ENCODE measurements at regions not wholly inside any gene's neighbourhood (a gene's known extent, or its start where the extent isn't known, plus 50 kb on each side); places are given as distances from the start of the nearest gene placed in this dataset.
A peak's percentile ranks its signal among the peaks of the same experiment; 100 is the strongest.
"Not testable (repeated sequence)": the region's sequence is repeated elsewhere in the genome, so short reads cannot be mapped to it uniquely, and the experiment has no call there.

DNA sequence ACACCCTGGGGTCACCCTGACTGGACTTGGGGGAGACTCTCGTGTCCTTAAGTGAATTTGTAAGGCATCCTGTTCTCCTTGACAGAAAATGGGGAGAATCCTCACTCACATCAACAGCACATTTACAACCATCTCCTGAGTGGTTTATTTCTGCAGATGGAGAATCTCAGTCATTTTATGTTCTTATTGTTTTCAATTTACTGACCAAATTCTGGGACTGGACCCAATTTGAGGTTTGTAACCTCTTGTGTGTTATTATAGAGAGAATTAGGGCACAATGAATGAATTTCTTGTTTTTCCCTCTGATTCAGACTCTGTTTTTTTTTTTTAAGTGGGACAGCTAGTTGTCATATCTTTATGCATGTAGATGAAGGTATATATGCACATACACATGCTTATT lies 104.9 kb downstream of the ADAMTS15 start:
- no peaks in the 10 kb centered on the region for H3K9me3 ChIP-seq (ENCODE audit: control insufficient read depth, low read length)
- peak overlapping the region; percentile 28 for H3K4me3 ChIP-seq (ENCODE audit: low read length)
- H3K9ac ChIP-seq (ENCODE audit: low read length), result peak overlapping the region; percentile 63
- peaks cover 61% of the 10 kb centered on the region for H3K4me1 ChIP-seq (ENCODE audit: control insufficient read depth, insufficient read depth, low read length)
- H3K27me3 ChIP-seq (replicated peaks; ENCODE audit: control insufficient read depth, insufficient read depth, low read length), result no peaks in the 10 kb centered on the region
- no peaks in the 10 kb centered on the region for H3K36me3 ChIP-seq (ENCODE audit: control insufficient read depth, insufficient read depth, low read length, severe bottlenecking)
- DNase-seq (ENCODE audit: low read depth), result peak; percentile 34

DNA sequence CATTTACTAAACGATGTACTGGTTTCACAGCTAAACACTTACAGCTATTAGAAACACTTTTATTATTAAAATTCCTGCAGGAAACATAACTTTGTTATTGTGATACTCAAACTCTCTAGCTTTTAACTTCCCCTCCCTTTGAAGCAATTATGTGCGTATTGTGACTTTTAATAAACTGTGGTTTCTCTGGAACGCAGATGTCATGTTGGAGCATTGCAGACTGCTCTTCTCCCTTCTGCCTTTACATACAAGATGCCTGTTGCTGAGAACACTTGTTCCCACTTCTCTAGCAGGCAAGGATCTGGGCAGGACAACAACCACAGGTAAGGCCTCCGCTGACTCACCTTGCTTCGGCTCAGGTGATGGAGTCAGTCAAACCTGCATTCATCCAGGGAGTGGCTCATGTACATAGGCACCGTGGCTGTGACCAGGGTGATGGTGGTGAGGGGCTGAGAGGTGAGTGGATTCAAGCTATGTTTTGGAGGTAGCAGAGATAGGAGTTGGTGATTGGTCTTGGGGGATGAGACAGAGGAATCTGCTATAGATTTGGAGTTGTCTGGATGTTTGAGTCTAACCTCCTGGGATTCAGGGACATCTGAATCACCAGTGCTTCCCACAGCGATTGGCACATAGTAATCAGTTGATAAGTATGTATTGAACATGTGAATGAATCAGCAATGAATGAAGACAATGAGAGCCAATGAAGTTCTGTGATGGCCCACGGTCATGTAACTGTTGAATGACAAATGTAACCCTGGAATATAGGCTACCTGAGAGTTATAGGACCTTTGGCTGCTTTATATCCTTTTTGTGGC lies 106.0 kb downstream of the ADAMTS15 start:
- DNase-seq (ENCODE audit: low read depth), result no peak
- no peaks in the 10 kb centered on the region for H3K36me3 ChIP-seq (ENCODE audit: control insufficient read depth, insufficient read depth, low read length, severe bottlenecking)
- H3K4me1 ChIP-seq (ENCODE audit: control insufficient read depth, insufficient read depth, low read length), result peaks cover 50% of the 10 kb centered on the region
- peak overlapping the region; percentile 51 for H3K4me3 ChIP-seq (ENCODE audit: low read length)
- no peaks in the 10 kb centered on the region for H3K9me3 ChIP-seq (ENCODE audit: control insufficient read depth, low read length)
- H3K27me3 ChIP-seq (replicated peaks; ENCODE audit: control insufficient read depth, insufficient read depth, low read length), result no peaks in the 10 kb centered on the region
- peak overlapping the region; percentile 63 for H3K9ac ChIP-seq (ENCODE audit: low read length)

DNA sequence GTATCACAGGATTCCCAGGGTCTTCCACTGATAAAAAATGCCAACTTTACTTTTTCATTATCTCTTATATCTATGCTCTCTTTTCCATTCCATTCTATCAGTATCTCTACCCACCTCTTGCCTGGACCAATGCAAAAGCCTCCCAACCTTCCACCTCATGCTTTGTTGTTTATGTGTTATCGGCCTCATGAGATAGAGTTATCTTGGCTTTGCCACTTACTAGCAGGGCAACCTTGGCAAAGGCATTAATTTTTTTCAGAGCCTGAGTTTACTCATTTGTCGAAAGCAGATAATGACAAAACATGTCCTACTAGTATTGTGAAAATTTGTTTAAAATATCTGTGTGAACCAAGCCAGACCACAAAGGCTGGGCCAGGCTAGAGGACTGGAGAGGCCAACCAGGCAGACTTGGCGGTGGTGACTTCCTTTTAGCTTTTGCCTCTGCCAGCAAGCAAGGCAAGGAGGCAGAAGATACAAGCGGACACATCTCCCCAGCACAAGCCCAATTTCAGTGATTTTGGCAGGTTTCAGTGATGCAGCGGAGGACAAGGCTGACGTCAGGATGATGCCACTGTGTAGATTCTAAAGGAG lies 106.9 kb downstream of the ADAMTS15 start:
- peak overlapping the region; percentile 51 for H3K4me3 ChIP-seq (ENCODE audit: low read length)
- peak overlapping the region; percentile 55 for H3K9ac ChIP-seq (ENCODE audit: low read length)
- no peaks in the 10 kb centered on the region for H3K36me3 ChIP-seq (ENCODE audit: control insufficient read depth, insufficient read depth, low read length, severe bottlenecking)
- no peak for DNase-seq (ENCODE audit: low read depth)
- peaks cover 44% of the 10 kb centered on the region for H3K4me1 ChIP-seq (ENCODE audit: control insufficient read depth, insufficient read depth, low read length)
- H3K9me3 ChIP-seq (ENCODE audit: control insufficient read depth, low read length), result no peaks in the 10 kb centered on the region
- no peaks in the 10 kb centered on the region for H3K27me3 ChIP-seq (replicated peaks; ENCODE audit: control insufficient read depth, insufficient read depth, low read length)

DNA sequence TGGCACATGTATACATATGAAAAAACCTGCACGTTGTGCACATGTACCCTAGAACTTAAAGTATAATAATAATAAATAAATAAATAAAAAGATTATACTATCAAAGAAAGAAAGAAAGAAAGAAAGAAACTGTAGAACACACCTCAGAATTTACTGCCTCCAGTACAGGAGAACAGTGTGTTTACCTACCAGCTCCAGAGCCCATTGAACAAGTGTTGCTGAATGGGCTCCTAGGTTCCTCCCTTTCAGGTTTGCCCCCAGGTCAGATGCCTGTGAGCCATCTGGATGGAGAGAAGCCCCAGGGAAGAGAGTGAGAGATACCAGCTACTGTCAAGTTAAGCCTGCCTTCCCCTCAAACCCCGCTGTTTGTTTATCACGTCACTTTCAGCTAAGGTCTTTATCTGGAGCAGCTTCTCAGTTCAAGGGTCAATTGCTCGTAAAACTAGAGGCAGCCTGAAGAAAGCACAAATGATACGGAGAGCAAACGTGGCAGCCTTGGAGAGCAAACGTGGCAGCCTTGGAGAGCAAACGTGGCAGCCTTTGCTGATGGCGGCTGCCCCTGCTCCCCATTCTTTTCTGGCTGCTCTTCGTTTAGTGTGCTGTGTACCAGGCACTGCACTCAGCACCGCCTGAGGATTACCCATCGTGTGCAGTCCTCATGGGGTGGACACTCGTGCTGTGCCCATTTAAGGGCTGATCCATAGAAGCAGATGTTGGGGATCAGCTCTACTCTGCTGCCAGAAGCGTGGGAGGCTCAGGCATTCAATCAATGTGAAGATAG lies 111.7 kb downstream of the ADAMTS15 start:
- H3K4me3 ChIP-seq (ENCODE audit: low read length), result no peak overlapping the region
- H3K9me3 ChIP-seq (ENCODE audit: control insufficient read depth, low read length), result no peaks in the 10 kb centered on the region
- H3K9ac ChIP-seq (ENCODE audit: low read length), result no peak overlapping the region
- H3K36me3 ChIP-seq (ENCODE audit: control insufficient read depth, insufficient read depth, low read length, severe bottlenecking), result no peaks in the 10 kb centered on the region
- H3K27me3 ChIP-seq (replicated peaks; ENCODE audit: control insufficient read depth, insufficient read depth, low read length), result no peaks in the 10 kb centered on the region
- H3K4me1 ChIP-seq (ENCODE audit: control insufficient read depth, insufficient read depth, low read length), result peaks cover 14% of the 10 kb centered on the region
- DNase-seq (ENCODE audit: low read depth), result no peak

DNA sequence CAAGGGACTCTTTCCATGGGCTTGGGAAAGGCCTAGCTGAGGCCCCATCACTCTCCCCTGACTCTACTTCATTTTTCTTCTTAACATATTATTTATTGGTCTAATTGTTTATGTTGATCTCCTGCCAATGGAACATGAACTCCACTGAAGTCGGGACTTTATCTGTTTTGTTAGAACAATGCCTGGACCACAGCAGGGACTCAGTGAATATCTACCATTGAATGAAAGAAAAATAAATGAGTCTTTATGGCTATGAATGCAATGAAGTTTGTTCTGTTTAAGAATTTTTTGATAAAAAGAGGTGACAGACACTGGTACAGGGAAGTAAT lies 112.3 kb downstream of the ADAMTS15 start:
- DNase-seq (ENCODE audit: low read depth), result no peak
- no peaks in the 10 kb centered on the region for H3K9me3 ChIP-seq (ENCODE audit: control insufficient read depth, low read length)
- no peaks in the 10 kb centered on the region for H3K36me3 ChIP-seq (ENCODE audit: control insufficient read depth, insufficient read depth, low read length, severe bottlenecking)
- peaks cover 8% of the 10 kb centered on the region for H3K4me1 ChIP-seq (ENCODE audit: control insufficient read depth, insufficient read depth, low read length)
- H3K27me3 ChIP-seq (replicated peaks; ENCODE audit: control insufficient read depth, insufficient read depth, low read length), result no peaks in the 10 kb centered on the region
- no peak overlapping the region for H3K4me3 ChIP-seq (ENCODE audit: low read length)
- H3K9ac ChIP-seq (ENCODE audit: low read length), result no peak overlapping the region

DNA sequence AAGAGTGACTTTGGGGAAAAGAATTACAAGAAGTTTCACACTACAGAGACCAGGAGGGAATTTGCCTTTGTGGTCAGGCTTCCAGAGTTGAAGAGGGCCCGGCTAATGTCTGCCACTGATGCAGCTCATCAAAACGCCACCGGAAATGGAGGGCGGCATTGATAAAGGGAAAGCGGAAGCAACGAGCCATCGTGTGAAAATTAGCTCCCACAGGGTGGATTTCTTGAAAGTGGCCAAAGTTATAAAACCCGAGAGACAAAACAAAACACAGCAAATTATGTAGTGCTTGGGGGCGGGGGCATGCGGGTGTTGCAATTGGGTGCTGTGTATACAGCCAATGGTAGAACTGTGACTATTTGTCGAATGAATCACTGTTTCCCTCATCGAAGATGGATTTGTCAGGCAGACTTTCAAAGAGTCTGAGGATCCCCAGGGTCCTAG lies 113.0 kb downstream of the ADAMTS15 start:
- H3K27me3 ChIP-seq (replicated peaks; ENCODE audit: control insufficient read depth, insufficient read depth, low read length), result no peaks in the 10 kb centered on the region
- peaks cover 3% of the 10 kb centered on the region for H3K4me1 ChIP-seq (ENCODE audit: control insufficient read depth, insufficient read depth, low read length)
- no peaks in the 10 kb centered on the region for H3K36me3 ChIP-seq (ENCODE audit: control insufficient read depth, insufficient read depth, low read length, severe bottlenecking)
- DNase-seq (ENCODE audit: low read depth), result no peak
- no peak overlapping the region for H3K9ac ChIP-seq (ENCODE audit: low read length)
- H3K4me3 ChIP-seq (ENCODE audit: low read length), result no peak overlapping the region
- no peaks in the 10 kb centered on the region for H3K9me3 ChIP-seq (ENCODE audit: control insufficient read depth, low read length)

DNA sequence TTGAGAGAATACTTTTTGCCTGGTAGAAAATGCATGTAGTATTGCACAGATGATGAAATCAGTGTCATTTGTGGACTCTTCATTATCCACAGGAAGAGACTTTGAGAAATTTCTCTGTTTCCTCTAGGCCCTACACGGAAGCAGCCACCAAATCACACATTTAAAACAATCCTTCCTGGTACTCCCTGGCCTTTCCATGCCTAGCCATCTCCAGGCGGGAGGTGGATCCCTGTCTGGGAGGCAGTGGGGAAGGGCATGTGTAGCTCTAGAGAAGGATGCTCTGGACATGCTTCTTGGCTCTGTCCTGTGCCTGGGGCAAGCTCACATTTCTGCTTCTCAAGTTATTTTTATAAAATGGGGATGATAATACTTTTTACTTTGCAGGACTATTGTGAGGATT lies 114.1 kb downstream of the ADAMTS15 start:
- Histone ChIP-seq H3K27me3 (replicated peaks; ENCODE audit: control insufficient read depth, insufficient read depth, low read length) (no peaks in the 10 kb centered on the region), H3K4me3 (ENCODE audit: low read length) (no peak overlapping the region), H3K9ac (ENCODE audit: low read length) (no peak overlapping the region), H3K9me3 (ENCODE audit: control insufficient read depth, low read length) (no peaks in the 10 kb centered on the region), H3K36me3 (ENCODE audit: control insufficient read depth, insufficient read depth, low read length, severe bottlenecking) (no peaks in the 10 kb centered on the region), H3K4me1 (ENCODE audit: control insufficient read depth, insufficient read depth, low read length) (peaks cover 7% of the 10 kb centered on the region)
- DNase-seq (ENCODE audit: low read depth), result no peak

DNA sequence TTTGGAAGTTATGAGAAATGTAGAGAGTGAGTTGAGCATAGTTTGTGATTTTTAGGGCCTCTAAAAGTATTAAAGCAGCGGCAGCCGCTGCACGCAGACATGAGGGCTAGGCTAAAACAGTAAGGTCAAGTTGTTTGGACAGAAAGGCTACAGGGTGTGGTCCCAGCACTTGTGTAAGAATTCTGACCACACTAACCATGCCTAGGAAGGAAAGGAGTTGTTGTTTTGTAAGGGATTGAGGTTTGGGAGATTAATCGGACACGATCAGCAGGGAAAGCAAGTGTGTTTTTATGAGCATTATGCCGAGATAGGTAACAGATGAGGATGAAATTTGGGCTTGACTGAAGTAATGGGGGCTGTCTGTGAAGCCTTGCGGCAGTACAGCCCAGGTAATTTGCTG lies 117.9 kb downstream of the ADAMTS15 start:
- H3K36me3 ChIP-seq (ENCODE audit: control insufficient read depth, insufficient read depth, low read length, severe bottlenecking); H3K4me3 ChIP-seq (ENCODE audit: low read length); DNase-seq (ENCODE audit: low read depth); H3K27me3 ChIP-seq (replicated peaks; ENCODE audit: control insufficient read depth, insufficient read depth, low read length); H3K9me3 ChIP-seq (ENCODE audit: control insufficient read depth, low read length); H3K9ac ChIP-seq (ENCODE audit: low read length): not testable (repeated sequence)
- peaks cover 15% of the 10 kb centered on the region for H3K4me1 ChIP-seq (ENCODE audit: control insufficient read depth, insufficient read depth, low read length)

DNA sequence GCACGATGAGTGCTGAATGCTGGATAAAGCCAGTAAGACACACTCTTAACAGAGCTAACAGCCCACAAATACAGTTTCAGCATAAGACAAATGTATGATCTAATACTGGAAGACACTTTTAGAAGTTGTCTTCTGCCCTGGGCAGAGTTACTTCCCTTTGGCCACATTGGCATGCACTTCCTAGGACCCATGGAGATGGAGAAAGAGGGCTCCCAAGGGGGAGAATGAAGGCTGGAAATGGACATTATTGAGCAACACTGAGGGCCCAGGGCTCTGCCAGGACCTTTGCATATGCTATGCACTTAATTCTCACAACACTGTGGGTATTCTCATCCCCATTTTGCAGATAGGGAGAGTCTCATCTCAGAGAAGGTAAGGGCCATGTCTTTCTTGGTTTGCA lies 123.1 kb downstream of the ADAMTS15 start:
- no peak for DNase-seq (ENCODE audit: low read depth)
- Histone ChIP-seq H3K4me1 (ENCODE audit: control insufficient read depth, insufficient read depth, low read length) (peaks cover 22% of the 10 kb centered on the region), H3K27me3 (replicated peaks; ENCODE audit: control insufficient read depth, insufficient read depth, low read length) (no peaks in the 10 kb centered on the region)

DNA sequence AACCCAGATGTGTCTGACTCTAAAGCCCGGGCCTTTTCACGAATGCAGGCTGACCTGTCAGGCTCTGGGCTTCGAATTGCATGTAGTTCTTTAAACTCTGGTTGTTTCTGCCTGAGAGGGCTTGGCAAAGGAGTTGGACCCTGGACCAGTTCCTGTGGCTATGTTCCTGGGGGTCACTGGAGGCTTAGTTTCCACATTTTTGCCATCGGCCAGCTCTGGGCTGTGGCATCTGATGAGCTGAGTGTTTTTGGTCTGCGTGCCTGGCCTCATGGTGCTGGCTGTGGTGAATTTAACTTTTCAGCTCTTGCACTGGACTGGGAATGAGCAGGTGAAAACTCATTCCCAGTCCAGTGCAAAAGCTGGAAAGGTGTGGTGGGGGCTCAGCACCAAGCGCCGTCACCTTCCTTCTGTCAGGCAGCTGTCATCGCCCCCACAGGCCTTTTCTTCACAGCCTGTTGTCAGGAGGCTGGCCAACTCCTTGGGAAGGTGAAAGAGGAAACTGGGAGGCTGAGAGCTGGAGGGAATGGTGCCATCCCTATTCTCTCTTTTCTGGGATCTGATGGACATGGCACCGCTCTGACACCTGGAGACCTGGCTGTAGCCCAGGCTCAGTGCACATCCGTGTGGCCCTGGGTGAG lies 123.6 kb downstream of the ADAMTS15 start:
- Histone ChIP-seq H3K4me1 (ENCODE audit: control insufficient read depth, insufficient read depth, low read length) (peaks cover 17% of the 10 kb centered on the region), H3K36me3 (ENCODE audit: control insufficient read depth, insufficient read depth, low read length, severe bottlenecking) (no peaks in the 10 kb centered on the region), H3K9me3 (ENCODE audit: control insufficient read depth, low read length) (no peaks in the 10 kb centered on the region), H3K27me3 (replicated peaks; ENCODE audit: control insufficient read depth, insufficient read depth, low read length) (no peaks in the 10 kb centered on the region), H3K4me3 (ENCODE audit: low read length) (no peak overlapping the region), H3K9ac (ENCODE audit: low read length) (peak overlapping the region; percentile 58)
- no peak for DNase-seq (ENCODE audit: low read depth)

More for the DNA sequence above, 123.1 kb downstream of the ADAMTS15 start:
- Histone ChIP-seq H3K9ac (ENCODE audit: low read length) (peak overlapping the region; percentile 65), H3K36me3 (ENCODE audit: control insufficient read depth, insufficient read depth, low read length, severe bottlenecking) (no peaks in the 10 kb centered on the region), H3K4me3 (ENCODE audit: low read length) (no peak overlapping the region), H3K9me3 (ENCODE audit: control insufficient read depth, low read length) (no peaks in the 10 kb centered on the region)

DNA sequence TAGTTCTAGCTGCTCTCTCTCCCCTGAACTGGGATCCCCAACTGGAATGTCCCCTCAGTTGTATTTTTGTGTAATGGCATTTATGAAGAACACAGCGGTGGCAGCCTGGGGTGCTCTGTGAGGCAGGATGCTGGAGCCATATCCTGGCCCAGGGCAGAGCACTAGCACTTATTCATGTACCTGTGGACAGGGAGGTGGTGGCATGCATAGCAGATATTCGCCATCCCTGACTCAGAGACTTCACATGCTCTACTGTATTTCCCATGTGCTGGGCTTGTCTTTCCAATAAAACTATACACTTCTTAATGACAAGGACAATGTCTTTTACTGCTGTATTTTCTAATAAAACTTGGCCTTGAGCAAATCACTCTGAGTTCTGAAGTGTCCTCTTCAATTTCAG lies 125.3 kb downstream of the ADAMTS15 start:
- no peak overlapping the region for H3K4me3 ChIP-seq (ENCODE audit: low read length)
- no peak overlapping the region for H3K9ac ChIP-seq (ENCODE audit: low read length)
- no peaks in the 10 kb centered on the region for H3K36me3 ChIP-seq (ENCODE audit: control insufficient read depth, insufficient read depth, low read length, severe bottlenecking)
- H3K4me1 ChIP-seq (ENCODE audit: control insufficient read depth, insufficient read depth, low read length), result peaks cover 17% of the 10 kb centered on the region
- DNase-seq (ENCODE audit: low read depth), result no peak
- H3K27me3 ChIP-seq (replicated peaks; ENCODE audit: control insufficient read depth, insufficient read depth, low read length), result no peaks in the 10 kb centered on the region
- no peaks in the 10 kb centered on the region for H3K9me3 ChIP-seq (ENCODE audit: control insufficient read depth, low read length)

All from adipocyte (in vitro differentiated cells).